Esophagus muscularis mucosa (tissue), 4 donors: ENCODE measurements at regions not wholly inside any gene's neighbourhood (a gene's known extent, or its start where the extent isn't known, plus 50 kb on each side); places are given as distances from the start of the nearest gene placed in this dataset.
"Not testable (repeated sequence)": the region's sequence is repeated elsewhere in the genome, so short reads cannot be mapped to it uniquely, and the experiment has no call there.

Experiments
- DNase-seq: peaks from one replicate; pipeline ENCODE4 v3.0.0-alpha.2; 2017; ENCODE audit errors: extremely low spot score
- H3K27ac ChIP-seq, 4 donors: fragments of 200-600 bp; sonication (generic); replicated peaks in 1 of 4; 1 replicate in 3 of 4; 2 replicates in 1 of 4; pipeline ENCODE4 v1.5.1; 2016 to 2019; ENCODE audit warnings: mild to moderate bottlenecking in 1 of 4
- H3K27me3 ChIP-seq, 4 donors: fragments of 200-600 bp; sonication (generic); one replicate each; pipeline versions ENCODE4 v1.5.1 to v1.6.0; 2016 to 2019
- H3K36me3 ChIP-seq, 4 donors: fragments of 200-600 bp; sonication (generic); one replicate each; pipeline ENCODE4 v1.5.1; 2016 to 2019
- H3K4me1 ChIP-seq, 4 donors: fragments of 200-600 bp; sonication (generic); one replicate each; pipeline ENCODE4 v1.5.1; 2016 to 2019
- H3K4me3 ChIP-seq, 4 donors: fragments of 200-600 bp; sonication (generic); 1 replicate in 2 of 4; 2 replicates in 2 of 4; pipeline ENCODE4 v1.5.1; 2016 to 2019; ENCODE audit warnings: mild to moderate bottlenecking in 4 of 4, moderate library complexity in 1 of 4
- H3K9me3 ChIP-seq, 4 donors: fragments of 200-600 bp; sonication (generic); 1 replicate in 3 of 4; 2 replicates in 1 of 4; pipeline ENCODE4 v1.5.1; 2016 to 2019
- EP300 ChIP-seq: sonication (generic); formaldehyde crosslinking; IDR thresholded peaks from one replicate; pipeline ENCODE4 v1.6.1; 2017; ENCODE audit warnings: antibody characterized with exemption
- POLR2A ChIP-seq: fragments of 450-650 bp; IDR thresholded peaks from one replicate; pipeline ENCODE4 v1.6.1; 2017; ENCODE audit warnings: antibody characterized with exemption, moderate library complexity, mild to moderate bottlenecking, low read depth
- POLR2AphosphoS5 ChIP-seq, 2 donors: sonication (generic); formaldehyde crosslinking; IDR thresholded peaks; one replicate each; pipeline ENCODE4 v1.6.1; 2017; ENCODE audit warnings: antibody characterized with exemption in 2 of 2
- WGBS: methylation state at CpG from one replicate; pipeline ENCODE4 v1.1.5; 2018; 5-methylcytosine and 5-hydroxymethylcytosine counted together
- intact Hi-C: fragments of 100-400 bp; cut with DNase I; formaldehyde crosslinking; loops from one replicate; pipeline ENCODE4 v1.15.1; 2023
- TF ChIP-seq, protein P1 (sequence below), 3 experiments: fragments of 200-600 bp in 2 of 3; fragments of 450-650 bp in 1 of 3; sonication (generic) in 2 of 3; IDR thresholded peaks; one replicate each; pipeline ENCODE4 v1.5.1; 2017 to 2019; ENCODE audit warnings: antibody characterized with exemption in 3 of 3, mild to moderate bottlenecking in 2 of 3, moderate library complexity in 1 of 3

GRCh38 chr22:49396817-49397216 lies 430.9 kb downstream of the BRD1 start:
- 66% methylated on average over 10 of the region's 11 CpGs for WGBS
- intact Hi-C loops, result no loop called here
- no peaks in the 10 kb centered on the region for H3K4me1 ChIP-seq
- no peak overlapping the region for H3K27ac ChIP-seq
- DNase-seq, result no peak
- H3K36me3 ChIP-seq, result no peaks in the 10 kb centered on the region
- TF ChIP-seq POLR2AphosphoS5 (IDR thresholded peaks at IDR 0.05) (no peak), POLR2A (no peak), EP300 (no peak)
- TF ChIP-seq, protein P1, sequence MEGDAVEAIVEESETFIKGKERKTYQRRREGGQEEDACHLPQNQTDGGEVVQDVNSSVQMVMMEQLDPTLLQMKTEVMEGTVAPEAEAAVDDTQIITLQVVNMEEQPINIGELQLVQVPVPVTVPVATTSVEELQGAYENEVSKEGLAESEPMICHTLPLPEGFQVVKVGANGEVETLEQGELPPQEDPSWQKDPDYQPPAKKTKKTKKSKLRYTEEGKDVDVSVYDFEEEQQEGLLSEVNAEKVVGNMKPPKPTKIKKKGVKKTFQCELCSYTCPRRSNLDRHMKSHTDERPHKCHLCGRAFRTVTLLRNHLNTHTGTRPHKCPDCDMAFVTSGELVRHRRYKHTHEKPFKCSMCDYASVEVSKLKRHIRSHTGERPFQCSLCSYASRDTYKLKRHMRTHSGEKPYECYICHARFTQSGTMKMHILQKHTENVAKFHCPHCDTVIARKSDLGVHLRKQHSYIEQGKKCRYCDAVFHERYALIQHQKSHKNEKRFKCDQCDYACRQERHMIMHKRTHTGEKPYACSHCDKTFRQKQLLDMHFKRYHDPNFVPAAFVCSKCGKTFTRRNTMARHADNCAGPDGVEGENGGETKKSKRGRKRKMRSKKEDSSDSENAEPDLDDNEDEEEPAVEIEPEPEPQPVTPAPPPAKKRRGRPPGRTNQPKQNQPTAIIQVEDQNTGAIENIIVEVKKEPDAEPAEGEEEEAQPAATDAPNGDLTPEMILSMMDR (IDR thresholded peaks at IDR 0.05), result no peak
- peaks cover 0 to 81% (median 0%) of the 10 kb centered on the region in 4 donors for H3K27me3 ChIP-seq
- no peak overlapping the region for H3K4me3 ChIP-seq
- peaks cover 0 to 4% (median 2%) of the 10 kb centered on the region in 4 donors for H3K9me3 ChIP-seq

- H3K27me3 ChIP-seq, result peaks cover 0 to 76% (median 0%) of the 10 kb centered on the region in 4 donors
- intact Hi-C loops, result no loop called here
- H3K27ac ChIP-seq, result no peak overlapping the region
- TF ChIP-seq POLR2AphosphoS5 (IDR thresholded peaks at IDR 0.05) (no peak), EP300 (no peak), POLR2A (no peak)
- TF ChIP-seq, protein P1 (IDR thresholded peaks at IDR 0.05), result no peak
- H3K4me3 ChIP-seq, result no peak overlapping the region
- DNase-seq, result no peak
- no peaks in the 10 kb centered on the region for H3K36me3 ChIP-seq
- 90% methylated on average over 2 of the region's 8 CpGs for WGBS
- H3K9me3 ChIP-seq, result peaks cover 0 to 4% (median 2%) of the 10 kb centered on the region in 4 donors
- no peaks in the 10 kb centered on the region for H3K4me1 ChIP-seq
These were observed 432.1 kb downstream of the BRD1 start for GRCh38 chr22:49395617-49396016.

- H3K4me1 ChIP-seq, H3K4me3 ChIP-seq, H3K36me3 ChIP-seq, intact Hi-C loops, H3K27ac ChIP-seq, DNase-seq, H3K9me3 ChIP-seq: not testable (repeated sequence)
- 89% methylated on average over 5 of the region's 5 CpGs for WGBS
- peaks cover 0 to 71% (median 0%) of the 10 kb centered on the region in 4 donors for H3K27me3 ChIP-seq
These were observed 432.6 kb downstream of the BRD1 start for GRCh38 chr22:49395062-49395461.

DNA sequence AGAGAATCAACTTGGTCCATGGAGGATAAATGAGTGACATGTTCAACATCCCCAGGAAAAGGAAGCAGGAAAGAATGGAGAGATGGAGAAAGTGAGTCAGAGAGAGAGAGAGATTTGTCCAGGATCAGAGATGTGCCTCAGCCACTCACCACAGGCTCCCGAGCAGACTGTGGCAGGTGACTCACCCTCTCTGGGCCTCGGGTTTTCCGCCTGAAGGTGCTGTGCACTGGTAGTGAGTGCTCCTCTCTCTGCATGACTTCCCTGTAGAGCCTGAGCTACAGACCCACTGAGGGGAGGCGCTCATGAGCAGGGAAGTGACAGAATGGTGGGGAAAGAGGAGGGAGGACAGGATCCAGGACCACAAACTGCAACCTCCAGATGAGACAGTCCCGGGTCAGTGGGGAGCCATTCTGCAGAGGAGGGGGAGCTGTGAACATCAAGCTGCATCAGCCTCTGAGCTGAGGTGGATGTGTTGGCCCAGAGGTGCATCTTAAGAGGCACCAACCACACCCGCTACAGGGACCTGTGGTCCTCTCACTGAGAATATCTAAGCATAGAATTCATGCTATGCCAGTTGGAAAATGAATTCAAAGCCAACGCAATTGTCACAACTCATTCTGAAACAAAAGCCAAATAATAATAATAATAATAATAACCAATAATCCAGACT lies 433.4 kb downstream of the BRD1 start:
- intact Hi-C loops, result no loop called here
- DNase-seq, result no peak

GRCh38 chr22:49393526-49393925 lies 434.1 kb downstream of the BRD1 start:
- no peaks in the 10 kb centered on the region for H3K4me1 ChIP-seq
- no peak for DNase-seq
- no peak overlapping the region for H3K4me3 ChIP-seq
- TF ChIP-seq POLR2AphosphoS5 (IDR thresholded peaks at IDR 0.05), result no peak
- TF ChIP-seq EP300, result no peak
- TF ChIP-seq, protein P1 (IDR thresholded peaks at IDR 0.05), result no peak
- no peak for TF ChIP-seq POLR2A
- H3K36me3 ChIP-seq, result no peaks in the 10 kb centered on the region
- 83% methylated on average over 7 of the region's 7 CpGs for WGBS
- intact Hi-C loops, result no loop called here
- H3K9me3 ChIP-seq, result peaks cover 0 to 4% (median 2%) of the 10 kb centered on the region in 4 donors
- peaks cover 0 to 62% (median 0%) of the 10 kb centered on the region in 4 donors for H3K27me3 ChIP-seq
- no peak overlapping the region for H3K27ac ChIP-seq

More for the DNA sequence above, 433.4 kb downstream of the BRD1 start:
- Histone ChIP-seq H3K9me3 (peaks cover 0 to 4% (median 2%) of the 10 kb centered on the region in 4 donors), H3K36me3 (no peaks in the 10 kb centered on the region), H3K27me3 (peaks cover 0 to 63% (median 0%) of the 10 kb centered on the region in 4 donors), H3K4me1 (no peaks in the 10 kb centered on the region), H3K27ac (no peak overlapping the region), H3K4me3 (no peak overlapping the region)
- TF ChIP-seq, protein P1 (IDR thresholded peaks at IDR 0.05), result no peak
- TF ChIP-seq POLR2AphosphoS5 (IDR thresholded peaks at IDR 0.05) (no peak), EP300 (no peak), POLR2A (no peak)
- WGBS, result 85% methylated on average over 7 of the region's 7 CpGs
